ENCODE measurements at regions not wholly inside any gene's neighbourhood (a gene's known extent, or its start where the extent isn't known, plus 50 kb on each side); places are given as distances from the start of the nearest gene placed in this dataset.
A peak's percentile ranks its signal among the peaks of the same experiment; 100 is the strongest.

- Histone ChIP-seq H3K4me3 (ENCODE audit: low read depth, low read length) (no peak overlapping the region), H3K27me3 (replicated peaks) (no peaks in the 10 kb centered on the region), H3K36me3 (replicated peaks) (no peaks in the 10 kb centered on the region), H3K27ac (no peak overlapping the region)
- DNase-seq, result no peak
- no peak for TF ChIP-seq CTCF (IDR thresholded peaks at IDR 0.05; ENCODE audit: low read depth, low read length, missing control alignments)
- in situ Hi-C loops (cut with HindIII; ENCODE audit: low pct_ligation_motif_present, low sequenced_read_pairs), result no loop called here
Observed at GRCh38 chr3:130227540-130227939, 117.9 kb upstream of the COL6A5 start.

- Histone ChIP-seq H3K36me3 (replicated peaks) (no peaks in the 10 kb centered on the region), H3K27me3 (replicated peaks) (no peaks in the 10 kb centered on the region), H3K27ac (no peak overlapping the region), H3K4me3 (ENCODE audit: low read depth, low read length) (no peak overlapping the region)
- TF ChIP-seq CTCF (IDR thresholded peaks at IDR 0.05; ENCODE audit: low read depth, low read length, missing control alignments), result no peak
- DNase-seq, result peak; percentile 12
- in situ Hi-C loops (cut with HindIII; ENCODE audit: low pct_ligation_motif_present, low sequenced_read_pairs), result no loop called here
Observed at GRCh38 chr3:130242850-130243569, 102.5 kb upstream of the COL6A5 start.

- no peak for DNase-seq
Observed at GRCh38 chr3:130243808-130244207, 101.7 kb upstream of the COL6A5 start.

GRCh38 chr3:130250982-130251381, 94.5 kb upstream of the COL6A5 start:
- no peak for TF ChIP-seq CTCF (IDR thresholded peaks at IDR 0.05; ENCODE audit: low read depth, low read length, missing control alignments)
- no peaks in the 10 kb centered on the region for H3K27me3 ChIP-seq (replicated peaks)
- DNase-seq, result no peak
- no peak overlapping the region for H3K27ac ChIP-seq
- no peak overlapping the region for H3K4me3 ChIP-seq (ENCODE audit: low read depth, low read length)
- in situ Hi-C loops (cut with HindIII; ENCODE audit: low pct_ligation_motif_present, low sequenced_read_pairs), result no loop called here
- no peaks in the 10 kb centered on the region for H3K36me3 ChIP-seq (replicated peaks)

More at GRCh38 chr3:130243808-130244207, 101.7 kb upstream of the COL6A5 start:
- Histone ChIP-seq H3K27me3 (replicated peaks) (no peaks in the 10 kb centered on the region), H3K36me3 (replicated peaks) (no peaks in the 10 kb centered on the region), H3K4me3 (ENCODE audit: low read depth, low read length) (no peak overlapping the region), H3K27ac (no peak overlapping the region)
- in situ Hi-C loops (cut with HindIII; ENCODE audit: low pct_ligation_motif_present, low sequenced_read_pairs), result no loop called here
- TF ChIP-seq CTCF (IDR thresholded peaks at IDR 0.05; ENCODE audit: low read depth, low read length, missing control alignments), result no peak

GRCh38 chr3:130255442-130255841, 90.0 kb upstream of the COL6A5 start:
- Histone ChIP-seq H3K27me3 (replicated peaks) (no peaks in the 10 kb centered on the region), H3K36me3 (replicated peaks) (no peaks in the 10 kb centered on the region), H3K4me3 (ENCODE audit: low read depth, low read length) (no peak overlapping the region), H3K27ac (no peak overlapping the region)
- DNase-seq, result no peak
- in situ Hi-C loops (cut with HindIII; ENCODE audit: low pct_ligation_motif_present, low sequenced_read_pairs), result no loop called here
- no peak for TF ChIP-seq CTCF (IDR thresholded peaks at IDR 0.05; ENCODE audit: low read depth, low read length, missing control alignments)

- H3K27ac ChIP-seq, result no peak overlapping the region
- no peaks in the 10 kb centered on the region for H3K36me3 ChIP-seq (replicated peaks)
- TF ChIP-seq CTCF (IDR thresholded peaks at IDR 0.05; ENCODE audit: low read depth, low read length, missing control alignments), result no peak
- no peak overlapping the region for H3K4me3 ChIP-seq (ENCODE audit: low read depth, low read length)
- DNase-seq, result no peak
- H3K27me3 ChIP-seq (replicated peaks), result no peaks in the 10 kb centered on the region
- in situ Hi-C loops (cut with HindIII; ENCODE audit: low pct_ligation_motif_present, low sequenced_read_pairs), result no loop called here
Observed at GRCh38 chr3:130256821-130257340, 88.6 kb upstream of the COL6A5 start.

Data from brain microvascular endothelial cell (primary cell).